Stimulated activated CD8-positive, alpha-beta memory T cell treated with anti-CD3 and anti-CD28 coated beads, Interleukin-7, amount 100 ng/mL, for 48 hours (primary cell): ENCODE measurements at regions not wholly inside any gene's neighbourhood (a gene's known extent, or its start where the extent isn't known, plus 50 kb on each side); places are given as distances from the start of the nearest gene placed in this dataset.

Source experiments
- DNase-seq, 2 donors: peaks; one replicate each; pipeline ENCODE4 v3.0.0-alpha.2; 2020; ENCODE audit warnings: low read depth in 1 of 2; ENCODE audit errors: extremely low read depth in 1 of 2

DNA sequence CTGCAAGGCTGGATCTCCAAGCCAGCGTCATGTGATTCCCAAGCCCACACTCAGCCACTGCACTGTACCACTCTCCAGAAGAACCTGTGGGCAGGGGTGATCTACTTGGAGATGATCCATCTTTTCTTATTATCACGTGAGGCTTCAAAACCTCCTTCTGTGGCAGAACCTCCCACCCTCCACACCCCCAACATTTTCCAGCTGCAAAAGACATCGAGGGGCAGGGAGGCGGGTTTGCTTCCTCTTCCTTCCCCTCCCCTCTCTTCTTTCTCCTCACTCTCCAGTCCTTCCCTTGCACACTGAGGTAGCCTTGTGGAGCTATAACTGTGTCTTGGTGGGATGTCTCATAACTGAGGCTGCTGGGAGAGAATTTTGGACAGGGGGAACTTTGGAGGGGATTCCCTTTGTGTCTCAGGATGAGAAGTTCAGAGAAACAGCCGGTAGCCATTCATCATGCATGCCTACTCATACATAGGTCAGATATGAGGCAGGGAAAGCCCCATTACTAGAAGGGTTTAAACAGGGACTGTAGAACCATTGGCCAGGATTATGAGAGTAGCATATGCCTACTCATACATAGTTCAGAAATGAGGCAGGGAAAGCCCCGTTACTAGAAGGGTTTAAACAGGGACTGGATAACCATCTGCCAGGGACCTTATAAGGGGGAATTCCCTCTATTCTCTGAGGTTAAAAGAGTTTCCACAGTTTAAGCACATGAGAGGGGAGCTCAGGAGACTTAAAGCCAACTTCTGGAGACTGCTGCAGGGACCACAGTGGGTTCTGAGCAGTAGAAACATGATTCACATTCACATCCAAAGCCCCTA is 420.7 kb upstream of the CADM1 start:
- DNase-seq, result peak in 1 of 2 donors; percentile 33

DNA sequence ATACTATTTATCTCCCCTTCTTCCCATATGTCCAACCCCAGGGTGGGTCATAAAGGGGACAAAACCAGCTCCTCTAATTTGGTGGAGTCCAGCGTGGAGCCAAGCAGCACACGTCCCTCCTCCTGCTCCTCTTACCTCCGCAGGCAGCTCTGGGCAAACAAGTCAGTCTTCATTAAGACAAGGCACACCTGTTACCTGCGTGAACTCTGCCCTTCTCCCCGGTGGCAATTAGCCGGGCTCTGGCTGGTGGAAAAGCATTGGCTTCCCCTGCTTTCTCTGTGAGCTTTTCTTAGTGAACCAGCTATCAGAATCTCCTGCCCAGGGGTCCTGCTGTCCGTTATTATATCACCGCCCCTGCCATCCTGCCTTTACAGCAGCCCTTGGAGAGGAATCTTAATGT is 418.7 kb upstream of the CADM1 start:
- no peak for DNase-seq

- DNase-seq, result no peak
These were observed 417.8 kb upstream of the CADM1 start for GRCh38 chr11:115921986-115922385.

DNA sequence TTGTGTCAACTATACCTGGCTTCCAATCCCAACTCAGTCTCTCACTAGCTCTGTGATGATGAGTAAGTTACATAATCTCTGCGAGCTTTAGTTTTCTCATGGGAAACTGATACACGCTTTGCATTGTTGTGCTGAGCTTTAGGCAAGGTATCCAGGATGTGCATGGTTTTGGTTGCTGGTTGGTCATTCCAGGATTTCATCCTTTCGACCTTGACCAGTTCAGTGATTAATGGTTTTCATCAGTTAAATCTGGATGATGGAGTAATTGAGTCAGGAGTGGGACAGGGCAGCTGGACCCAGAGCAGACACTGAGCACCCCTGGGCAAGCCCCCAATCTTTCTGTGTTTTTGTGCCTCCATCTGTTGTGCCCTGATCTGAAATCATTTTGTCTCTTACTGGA is 417.3 kb upstream of the CADM1 start:
- no peak for DNase-seq

DNA sequence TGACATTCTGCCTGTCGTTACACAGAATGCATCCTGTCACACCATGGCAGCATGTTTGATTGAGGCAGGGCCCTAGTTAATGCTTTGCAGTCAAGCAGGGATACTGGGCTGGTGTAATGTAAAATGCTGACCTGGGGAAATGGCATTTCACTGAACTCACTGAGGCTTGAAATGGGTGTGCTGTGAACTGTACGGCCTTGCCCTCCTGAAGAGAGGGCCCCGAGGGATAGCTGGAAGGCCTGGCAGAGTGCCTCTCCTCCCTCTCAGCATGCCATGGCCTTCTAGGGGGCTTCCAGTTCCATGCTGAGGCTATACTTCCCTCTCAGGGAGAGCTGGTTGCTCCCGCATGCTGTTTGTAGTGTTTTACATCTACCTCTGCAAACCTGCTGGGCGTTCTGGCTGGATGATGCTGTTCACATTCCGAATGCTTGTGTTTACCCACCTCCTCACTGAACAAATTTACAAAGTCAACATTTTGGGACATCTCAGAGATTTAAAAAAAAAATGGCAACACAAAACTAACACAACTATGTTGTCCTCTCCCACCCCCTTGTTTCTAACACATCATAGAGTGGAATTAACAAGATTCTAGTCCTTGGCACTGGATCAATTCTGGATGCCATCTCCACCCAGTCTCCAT is 416.7 kb upstream of the CADM1 start:
- DNase-seq, result no peak

DNA sequence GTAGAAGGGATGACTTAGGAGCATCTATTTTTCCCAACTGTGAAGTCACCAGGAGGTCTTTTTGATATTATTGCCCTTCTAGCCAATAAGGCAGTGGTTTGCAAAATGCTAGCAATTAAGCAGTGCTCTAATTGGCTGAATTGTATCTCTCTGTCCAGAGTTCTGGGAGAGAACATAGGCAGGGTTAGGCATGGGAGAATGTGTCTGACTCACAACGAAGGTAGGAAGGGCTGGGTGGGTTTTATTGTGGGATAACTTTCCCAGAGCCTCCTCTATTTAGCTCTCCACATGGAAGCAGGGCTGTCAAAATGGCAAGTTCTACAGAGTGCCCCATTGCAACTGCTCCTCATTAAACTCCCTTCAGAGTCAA is 415.9 kb upstream of the CADM1 start:
- DNase-seq, result no peak

DNA sequence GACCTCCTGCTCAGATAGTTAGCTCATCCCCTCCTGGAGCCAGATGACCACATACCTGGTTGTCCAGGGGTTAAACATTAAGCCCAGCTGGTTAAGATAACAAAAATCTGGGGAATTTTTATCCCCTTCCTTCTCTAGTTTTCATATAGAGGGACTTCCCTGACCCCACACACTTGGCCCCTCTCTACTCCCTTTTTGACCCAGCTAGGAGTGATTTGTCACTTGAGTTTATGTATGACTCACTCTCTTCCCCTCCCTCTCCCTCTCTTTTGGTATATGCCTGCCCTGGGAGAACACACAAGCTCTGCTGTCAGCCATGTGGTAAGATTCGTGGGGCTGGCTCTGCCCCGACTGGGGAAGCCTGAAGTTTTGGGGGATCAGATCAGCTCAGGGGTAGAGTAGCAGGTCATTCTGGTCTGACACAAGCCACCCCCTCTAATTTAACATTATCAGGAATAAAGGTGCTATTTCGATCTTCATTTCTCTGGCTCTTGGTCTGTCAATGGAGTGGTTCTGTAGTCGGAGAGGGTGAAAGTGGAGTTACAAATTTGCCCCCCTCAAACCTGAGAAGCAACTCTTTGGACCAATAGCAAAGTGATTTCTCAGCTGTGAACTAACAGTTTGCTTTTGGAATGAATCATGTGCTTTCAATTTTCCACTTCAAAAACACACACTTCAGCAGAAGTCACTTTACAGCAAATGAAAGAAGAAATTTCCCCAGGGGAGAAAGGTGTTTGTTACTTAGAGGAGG is 415.3 kb upstream of the CADM1 start:
- DNase-seq, result peak in 1 of 2 donors; percentile 5

DNA sequence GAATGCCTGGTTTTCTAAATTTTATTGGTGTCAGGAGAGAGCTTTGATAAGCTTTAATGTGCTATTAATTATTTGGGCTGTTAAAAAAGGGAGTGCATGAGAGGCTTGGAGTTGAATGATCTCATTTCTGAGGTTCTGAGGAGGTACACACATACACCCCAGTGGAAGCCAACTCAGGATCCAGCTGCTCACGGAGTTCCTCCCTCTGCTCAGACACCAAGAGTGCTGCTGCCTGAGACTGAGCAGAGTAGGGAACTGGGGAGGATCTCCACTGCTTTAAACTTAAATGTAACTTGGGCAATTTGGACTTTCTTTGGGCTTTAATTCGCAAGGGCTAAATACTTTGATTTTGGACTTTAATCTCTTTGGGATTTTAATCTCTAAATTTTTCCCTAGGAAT is 414.4 kb upstream of the CADM1 start:
- DNase-seq, result no peak

DNA sequence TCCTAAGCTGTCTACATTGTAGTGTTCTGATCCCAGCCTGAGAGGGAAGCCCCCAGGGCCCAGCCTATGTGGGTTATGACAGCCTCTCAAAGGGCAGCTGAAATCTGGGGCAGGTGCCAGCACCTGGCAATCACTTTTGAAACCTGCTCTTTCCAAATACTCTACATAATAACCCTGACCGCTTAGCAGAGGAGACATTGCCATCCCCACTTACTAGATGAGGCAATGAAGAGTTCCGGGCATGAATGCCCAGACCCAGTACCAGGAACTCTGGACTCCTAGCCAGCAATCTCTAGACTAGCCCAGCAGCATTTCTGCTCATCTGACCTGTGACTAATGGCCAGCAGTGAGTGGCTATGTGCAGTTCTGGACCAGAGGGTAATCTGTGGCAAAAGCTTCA is 412.4 kb upstream of the CADM1 start:
- DNase-seq, result no peak

- DNase-seq, result no peak
These were observed 408.3 kb upstream of the CADM1 start for GRCh38 chr11:115912484-115912945.

DNA sequence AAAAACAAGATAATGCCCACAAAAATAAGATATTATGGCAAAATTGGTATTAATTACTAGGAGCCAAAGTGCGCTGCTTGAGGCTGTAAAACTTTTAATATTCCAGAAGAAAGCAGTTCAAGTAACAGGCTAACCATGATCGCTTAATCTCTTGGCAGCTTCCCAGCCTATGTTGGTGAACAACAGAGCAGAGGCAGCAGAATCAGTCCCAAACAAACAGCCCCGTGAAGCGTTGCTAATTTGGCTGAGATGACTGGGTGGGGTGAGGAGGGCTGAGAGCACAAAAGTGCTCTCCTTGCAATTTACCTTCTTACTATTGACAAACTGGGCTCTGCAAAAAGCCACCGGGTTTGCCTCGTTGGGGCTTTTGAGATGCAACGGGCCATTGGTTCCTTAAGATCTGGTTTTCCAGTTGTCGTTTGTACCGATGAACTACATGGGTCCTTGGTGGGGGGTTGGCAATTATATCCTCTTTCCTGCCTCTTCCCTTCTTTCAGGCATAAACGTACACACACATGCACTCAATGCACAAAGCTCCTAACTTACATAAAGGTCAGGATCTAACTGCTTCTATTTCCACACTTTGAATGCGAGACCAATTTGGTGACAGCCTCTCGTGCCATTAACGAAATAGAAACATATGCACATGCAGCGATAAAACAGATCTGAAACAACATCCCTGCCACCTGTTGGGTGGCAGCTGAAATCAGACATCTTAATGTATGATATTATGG is 407.6 kb upstream of the CADM1 start:
- no peak for DNase-seq

- no peak for DNase-seq
These were observed 406.2 kb upstream of the CADM1 start for GRCh38 chr11:115910379-115910778.

DNA sequence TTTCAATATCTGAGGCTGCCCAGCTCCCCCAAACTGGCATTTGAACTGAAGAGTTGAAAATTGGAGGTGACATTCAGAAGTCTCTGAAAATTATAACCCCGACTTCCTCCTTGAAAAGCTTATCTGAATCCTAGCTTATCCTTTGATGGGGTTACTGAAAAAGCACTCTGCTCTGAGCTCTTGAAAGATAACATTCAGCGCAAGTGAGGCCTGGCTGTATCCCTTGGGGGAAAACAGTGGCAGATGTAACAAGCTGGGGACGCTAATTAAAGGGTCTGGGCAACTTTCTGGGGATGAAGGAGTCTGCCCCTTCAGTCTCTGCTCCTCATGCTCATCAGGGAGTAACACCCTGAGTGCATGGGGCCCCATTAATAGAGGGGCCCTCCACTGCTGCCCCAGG is 402.0 kb upstream of the CADM1 start:
- DNase-seq, result no peak

DNA sequence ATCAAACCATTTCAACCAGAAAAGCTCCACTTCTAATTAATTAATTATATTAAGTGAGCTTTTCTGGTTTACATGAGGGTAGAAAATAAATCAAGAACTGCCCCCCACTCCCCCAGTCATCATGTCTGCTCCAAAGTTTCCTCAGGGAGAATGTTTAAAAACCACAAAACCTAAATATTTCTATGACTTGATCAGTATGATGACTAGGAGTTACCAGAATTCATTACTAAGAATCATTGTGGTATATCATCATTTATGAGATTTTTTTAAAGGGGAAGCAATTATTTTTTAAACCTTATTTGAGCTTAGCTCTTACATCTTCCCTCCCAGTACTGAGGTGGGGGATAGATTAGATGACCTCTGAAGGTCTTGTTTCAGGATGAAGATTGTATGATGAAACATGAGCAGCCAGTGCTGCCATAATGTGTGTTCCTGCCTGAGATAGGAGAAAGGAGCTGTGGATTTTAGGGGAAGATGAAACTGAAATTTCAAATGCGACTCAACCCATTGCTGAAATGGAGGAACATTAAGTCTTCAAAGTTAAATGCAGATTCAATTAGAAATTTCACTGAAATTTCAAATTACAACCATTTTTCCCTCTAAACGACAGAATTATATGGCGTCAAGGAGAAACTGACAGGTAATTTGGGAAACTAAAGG is 401.3 kb upstream of the CADM1 start:
- DNase-seq, result no peak

DNA sequence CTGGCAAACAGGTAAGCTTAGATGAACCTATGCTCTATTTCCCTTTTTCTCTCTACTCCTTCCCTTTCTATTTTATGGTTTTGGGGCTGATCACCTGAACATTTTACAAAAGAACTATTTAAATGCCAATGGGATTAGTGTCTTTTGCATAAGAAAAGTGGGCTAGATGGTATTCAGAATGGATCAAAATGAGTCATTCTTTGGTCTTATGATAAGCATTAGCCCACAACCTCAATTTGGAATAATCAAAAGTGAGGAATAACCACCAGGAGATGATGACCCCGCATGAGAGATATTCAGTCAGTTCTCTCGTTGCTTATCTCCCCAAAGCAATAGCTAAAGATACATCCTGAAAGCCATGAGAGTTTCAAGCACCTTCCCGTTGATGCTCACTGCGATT is 399.0 kb upstream of the CADM1 start:
- DNase-seq, result no peak

- no peak for DNase-seq
These were observed 396.9 kb upstream of the CADM1 start for GRCh38 chr11:115901069-115901468.

DNA sequence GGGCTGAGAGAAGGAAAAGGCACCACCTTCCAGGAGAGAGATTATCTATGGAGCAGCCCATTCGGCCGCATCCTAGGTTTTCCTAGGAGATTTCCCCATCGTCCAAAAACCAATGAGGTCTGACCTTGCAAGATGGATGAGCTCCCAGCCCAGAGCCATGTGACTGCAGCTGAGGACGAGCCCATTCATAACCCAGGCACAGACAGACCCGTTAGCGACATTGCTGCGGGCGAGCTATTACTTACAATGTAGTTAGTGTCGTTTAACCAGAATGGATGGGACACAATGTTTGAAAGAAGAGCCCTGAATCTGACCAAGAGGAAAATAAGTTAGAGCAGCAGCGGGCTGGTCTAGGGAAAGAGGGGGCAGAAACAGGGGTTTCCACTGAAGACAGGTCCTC is 395.9 kb upstream of the CADM1 start:
- DNase-seq, result no peak

GRCh38 chr11:115897707-115898106 is 393.5 kb upstream of the CADM1 start:
- no peak for DNase-seq

DNA sequence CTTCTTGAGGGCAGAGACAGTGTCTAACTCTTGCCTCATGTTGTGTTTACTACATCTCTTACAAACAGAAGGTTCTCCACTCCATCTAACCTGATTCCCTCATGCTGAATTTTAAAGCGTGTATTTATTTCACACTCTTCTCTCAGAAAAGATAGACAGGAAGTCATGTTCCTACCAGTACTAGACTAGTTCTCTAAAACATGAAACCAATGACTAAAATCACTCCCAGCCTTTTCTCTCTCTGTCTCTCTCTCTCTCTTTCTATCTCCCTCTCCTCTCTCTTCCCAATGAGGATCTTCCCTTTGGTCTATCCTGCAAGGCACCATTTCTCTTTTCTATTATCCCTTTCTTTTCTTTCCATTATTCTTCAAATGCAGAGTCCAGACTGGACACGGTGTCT is 391.9 kb upstream of the CADM1 start:
- no peak for DNase-seq

DNA sequence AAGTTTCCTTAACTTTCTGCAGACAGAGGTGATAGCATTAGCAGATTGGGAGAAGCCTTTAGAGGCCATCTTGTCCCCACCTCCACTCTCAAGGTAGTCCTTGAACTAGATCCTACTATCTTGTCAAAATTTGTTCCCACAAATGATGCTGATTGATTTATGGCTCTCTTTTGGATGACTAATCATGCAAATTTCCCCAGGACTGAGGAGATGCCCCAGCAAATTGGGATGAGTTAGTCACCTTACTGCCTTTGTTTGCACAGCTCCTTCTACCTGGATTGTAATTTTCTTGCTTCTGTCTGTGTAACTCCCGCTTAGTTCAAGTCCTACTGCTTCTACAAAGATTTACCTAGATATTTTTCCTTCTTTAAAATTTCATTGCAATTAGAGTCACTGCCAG is 391.4 kb upstream of the CADM1 start:
- no peak for DNase-seq

DNA sequence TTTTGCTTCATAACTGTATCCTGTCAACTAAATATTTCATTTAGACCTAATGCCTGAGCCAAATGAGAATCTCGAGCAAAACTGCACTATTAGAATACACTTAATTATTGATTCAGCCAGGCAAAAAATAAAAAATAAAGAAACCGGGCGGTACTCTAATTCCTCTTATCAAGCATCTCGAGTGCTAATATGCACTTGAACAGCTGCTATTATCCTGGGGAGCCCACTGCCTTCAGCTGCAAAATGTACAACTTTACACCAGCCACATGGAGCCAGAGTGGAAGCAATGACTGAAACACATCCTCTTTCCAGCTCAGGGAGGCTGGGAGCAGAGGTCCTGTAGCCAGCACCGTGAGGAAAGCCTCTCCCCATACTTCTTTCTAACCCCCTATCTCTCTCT is 390.0 kb upstream of the CADM1 start:
- no peak for DNase-seq
